ENCODE measurements at regions not wholly inside any gene's neighbourhood (a gene's known extent, or its start where the extent isn't known, plus 50 kb on each side); places are given as distances from the start of the nearest gene placed in this dataset.

DNA sequence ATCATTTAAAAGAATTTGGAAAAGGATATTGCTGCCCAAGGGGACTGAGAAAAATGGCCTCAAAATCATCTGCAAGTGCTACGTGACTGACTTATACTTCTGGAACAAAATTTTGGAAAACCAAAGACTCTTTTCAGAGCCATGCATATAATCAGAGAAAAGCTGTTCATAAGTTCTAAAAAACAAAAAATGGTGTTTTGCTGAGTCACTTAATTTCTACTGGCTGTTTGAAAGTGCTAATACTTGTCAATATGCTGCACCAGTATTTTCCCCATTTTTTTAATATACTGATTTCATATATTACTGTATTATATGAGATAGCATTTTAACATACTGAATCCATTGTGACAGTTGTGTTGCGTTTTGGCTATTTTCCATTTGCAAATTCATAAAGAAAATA, 61.5 kb upstream of the ZMAT1 start:
- Histone ChIP-seq H3K36me3 (ENCODE audit: control insufficient read depth in 4 of 4, insufficient read depth in 4 of 4, low read length in 4 of 4) (no peaks in the 10 kb centered on the region), H3K4me3 (no peak overlapping the region), H3K4me1 (ENCODE audit: control insufficient read depth in 5 of 5, insufficient read depth in 5 of 5, low read length in 5 of 5) (no peaks in the 10 kb centered on the region), H3K9me3 (ENCODE audit: control insufficient read depth in 4 of 4, insufficient read depth in 3 of 4, low read length in 3 of 4) (no peaks in the 10 kb centered on the region), H3K9ac (ENCODE audit: insufficient read depth in 1 of 2, low read length in 2 of 2) (no peak overlapping the region), H3K27me3 (ENCODE audit: control insufficient read depth in 3 of 3, insufficient read depth in 3 of 3, low read length in 2 of 3) (peaks cover 0 to 8% (median 0%) of the 10 kb centered on the region in 3 donors), H3K27ac (ENCODE audit: low read depth in 1 of 2, low read length in 1 of 2) (no peak overlapping the region)
- ATAC-seq (ENCODE audit: insufficient read depth, low FRiP score) (no peak), DNase-seq (no peak)
- 72 to 92% methylated on average over 2 of the region's 2 CpGs for WGBS, 2 donors
- TF ChIP-seq, protein P1, sequence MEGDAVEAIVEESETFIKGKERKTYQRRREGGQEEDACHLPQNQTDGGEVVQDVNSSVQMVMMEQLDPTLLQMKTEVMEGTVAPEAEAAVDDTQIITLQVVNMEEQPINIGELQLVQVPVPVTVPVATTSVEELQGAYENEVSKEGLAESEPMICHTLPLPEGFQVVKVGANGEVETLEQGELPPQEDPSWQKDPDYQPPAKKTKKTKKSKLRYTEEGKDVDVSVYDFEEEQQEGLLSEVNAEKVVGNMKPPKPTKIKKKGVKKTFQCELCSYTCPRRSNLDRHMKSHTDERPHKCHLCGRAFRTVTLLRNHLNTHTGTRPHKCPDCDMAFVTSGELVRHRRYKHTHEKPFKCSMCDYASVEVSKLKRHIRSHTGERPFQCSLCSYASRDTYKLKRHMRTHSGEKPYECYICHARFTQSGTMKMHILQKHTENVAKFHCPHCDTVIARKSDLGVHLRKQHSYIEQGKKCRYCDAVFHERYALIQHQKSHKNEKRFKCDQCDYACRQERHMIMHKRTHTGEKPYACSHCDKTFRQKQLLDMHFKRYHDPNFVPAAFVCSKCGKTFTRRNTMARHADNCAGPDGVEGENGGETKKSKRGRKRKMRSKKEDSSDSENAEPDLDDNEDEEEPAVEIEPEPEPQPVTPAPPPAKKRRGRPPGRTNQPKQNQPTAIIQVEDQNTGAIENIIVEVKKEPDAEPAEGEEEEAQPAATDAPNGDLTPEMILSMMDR (IDR thresholded peaks at IDR 0.05; ENCODE audit: control extremely low read depth, extremely low read depth) = no peak

DNA sequence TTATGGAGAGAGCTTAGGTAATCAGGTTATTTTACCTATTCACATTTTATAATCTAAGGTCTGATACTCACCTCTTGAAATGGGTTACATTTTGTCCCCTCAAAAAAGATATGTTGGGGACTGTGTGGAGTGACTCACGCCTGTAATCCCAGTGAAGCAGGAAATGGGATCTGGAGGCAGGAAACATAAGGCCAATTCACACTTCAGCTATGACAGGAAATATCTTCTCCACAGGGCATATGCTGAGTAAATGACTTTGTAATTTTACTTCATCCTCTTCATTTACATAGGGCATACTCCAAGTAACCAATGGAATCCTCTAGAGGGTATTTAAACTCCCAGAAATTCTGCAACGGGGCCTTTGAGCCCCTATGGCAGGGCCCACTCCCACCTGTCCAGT, 54.8 kb upstream of the ZMAT1 start:
- Histone ChIP-seq H3K4me1 (ENCODE audit: control insufficient read depth in 5 of 5, insufficient read depth in 5 of 5, low read length in 5 of 5) (no peaks in the 10 kb centered on the region), H3K36me3 (ENCODE audit: control insufficient read depth in 4 of 4, insufficient read depth in 4 of 4, low read length in 4 of 4) (no peaks in the 10 kb centered on the region), H3K27me3 (ENCODE audit: control insufficient read depth in 3 of 3, insufficient read depth in 3 of 3, low read length in 2 of 3) (peaks cover under 1 to 12% (median 5%) of the 10 kb centered on the region in 3 donors), H3K27ac (ENCODE audit: low read depth in 1 of 2, low read length in 1 of 2) (no peak overlapping the region), H3K4me3 (no peak overlapping the region), H3K9ac (ENCODE audit: insufficient read depth in 1 of 2, low read length in 2 of 2) (no peak overlapping the region), H3K9me3 (ENCODE audit: control insufficient read depth in 4 of 4, insufficient read depth in 3 of 4, low read length in 3 of 4) (no peaks in the 10 kb centered on the region)
- WGBS, 2 donors = 42 to 43% methylated on average over 2 of the region's 2 CpGs
- DNase-seq (no peak), ATAC-seq (ENCODE audit: insufficient read depth, low FRiP score) (no peak)
- TF ChIP-seq, protein P1 (IDR thresholded peaks at IDR 0.05; ENCODE audit: control extremely low read depth, extremely low read depth) = no peak

Measured in lung (tissue), 11 donors.